Uterus (tissue), 3 donors: ENCODE measurements at regions not wholly inside any gene's neighbourhood (a gene's known extent, or its start where the extent isn't known, plus 50 kb on each side); places are given as distances from the start of the nearest gene placed in this dataset.

ENCODE experiments used
- DNase-seq, 2 donors: peaks; one replicate each; pipeline ENCODE4 v3.0.0-alpha.2; 2019 to 2020
- H3K27ac ChIP-seq, 2 donors: fragments of 200-600 bp; sonication (generic); 1 replicate in 1 of 2; 2 replicates in 1 of 2; pipeline ENCODE4 v1.5.1; 2016 to 2018
- H3K27me3 ChIP-seq, 2 donors: fragments of 200-600 bp; sonication (generic); one replicate each; pipeline ENCODE4 v1.5.1; 2018 to 2019; ENCODE audit warnings: control low read depth in 1 of 2
- H3K36me3 ChIP-seq, 2 donors: fragments of 200-600 bp; sonication (generic); one replicate each; pipeline ENCODE4 v1.5.1; 2019; ENCODE audit warnings: control low read depth in 1 of 2
- H3K4me1 ChIP-seq, 2 donors: fragments of 200-600 bp; sonication (generic); one replicate each; pipeline ENCODE4 v1.5.1; 2018 to 2019; ENCODE audit warnings: control low read depth in 1 of 2
- H3K4me3 ChIP-seq, 2 donors: fragments of 200-600 bp; sonication (generic); 1 replicate in 1 of 2; 2 replicates in 1 of 2; pipeline ENCODE4 v1.5.1; 2018 to 2019; ENCODE audit warnings: mild to moderate bottlenecking in 1 of 2
- H3K9me3 ChIP-seq, 2 donors: fragments of 200-600 bp; sonication (generic); one replicate each; pipeline ENCODE4 v1.5.1; 2019; ENCODE audit warnings: control low read depth in 1 of 2
- POLR2A ChIP-seq, 2 donors: fragments of 450-650 bp; IDR thresholded peaks; one replicate each; pipeline ENCODE4 v1.6.1; 2016; ENCODE audit warnings: antibody characterized with exemption in 2 of 2, mild to moderate bottlenecking in 1 of 2, moderate library complexity in 1 of 2
- intact Hi-C: fragments of 100-400 bp; cut with DNase I; formaldehyde crosslinking; loops from one replicate; pipeline ENCODE4 v1.15.1; 2023; ENCODE audit warnings: low total_unique reads
- TF ChIP-seq, protein P1 (sequence below), 4 experiments: fragments of 200-600 bp in 2 of 4; fragments of 450-650 bp in 2 of 4; sonication (generic) in 2 of 4; IDR thresholded peaks; one replicate each; pipeline ENCODE4 v1.5.1; 2016 to 2019; ENCODE audit warnings: antibody characterized with exemption in 4 of 4, mild to moderate bottlenecking in 2 of 4, moderate library complexity in 1 of 4
- donor health status: DM: yes; HTN: yes; CAD: no.

DNA sequence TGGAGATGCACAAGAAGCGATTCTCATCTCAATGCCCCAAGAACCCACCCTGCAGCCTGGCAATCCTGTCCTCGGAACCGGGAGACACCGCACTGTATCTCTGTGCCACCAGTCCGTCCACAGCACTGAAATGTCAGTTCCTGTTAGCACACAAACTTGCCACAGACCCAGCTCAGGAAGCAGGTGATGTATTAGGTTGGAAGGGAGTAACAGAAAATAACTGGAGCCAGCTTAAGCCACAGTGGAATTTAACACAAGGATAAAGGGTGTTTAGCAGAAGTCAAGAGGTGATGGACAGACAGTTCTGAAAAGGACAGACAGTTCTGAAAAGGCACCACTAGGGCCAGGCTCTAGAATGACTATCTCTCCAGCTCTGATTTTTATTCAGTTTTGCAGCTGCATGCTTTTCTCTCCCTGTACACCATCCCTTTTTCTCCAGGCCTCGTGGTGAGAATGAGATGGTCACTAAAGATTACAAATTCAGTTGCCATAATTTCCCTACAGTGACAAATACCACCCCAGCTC is 114.4 kb downstream of the ANKRD18B start:
- Histone ChIP-seq H3K4me3 (no peak overlapping the region), H3K27me3 (no peaks in the 10 kb centered on the region), H3K27ac (no peak overlapping the region), H3K36me3 (no peaks in the 10 kb centered on the region), H3K9me3 (no peaks in the 10 kb centered on the region), H3K4me1 (no peaks in the 10 kb centered on the region)
- no peak for TF ChIP-seq POLR2A (IDR thresholded peaks at IDR 0.05)
- TF ChIP-seq, protein P1, sequence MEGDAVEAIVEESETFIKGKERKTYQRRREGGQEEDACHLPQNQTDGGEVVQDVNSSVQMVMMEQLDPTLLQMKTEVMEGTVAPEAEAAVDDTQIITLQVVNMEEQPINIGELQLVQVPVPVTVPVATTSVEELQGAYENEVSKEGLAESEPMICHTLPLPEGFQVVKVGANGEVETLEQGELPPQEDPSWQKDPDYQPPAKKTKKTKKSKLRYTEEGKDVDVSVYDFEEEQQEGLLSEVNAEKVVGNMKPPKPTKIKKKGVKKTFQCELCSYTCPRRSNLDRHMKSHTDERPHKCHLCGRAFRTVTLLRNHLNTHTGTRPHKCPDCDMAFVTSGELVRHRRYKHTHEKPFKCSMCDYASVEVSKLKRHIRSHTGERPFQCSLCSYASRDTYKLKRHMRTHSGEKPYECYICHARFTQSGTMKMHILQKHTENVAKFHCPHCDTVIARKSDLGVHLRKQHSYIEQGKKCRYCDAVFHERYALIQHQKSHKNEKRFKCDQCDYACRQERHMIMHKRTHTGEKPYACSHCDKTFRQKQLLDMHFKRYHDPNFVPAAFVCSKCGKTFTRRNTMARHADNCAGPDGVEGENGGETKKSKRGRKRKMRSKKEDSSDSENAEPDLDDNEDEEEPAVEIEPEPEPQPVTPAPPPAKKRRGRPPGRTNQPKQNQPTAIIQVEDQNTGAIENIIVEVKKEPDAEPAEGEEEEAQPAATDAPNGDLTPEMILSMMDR (IDR thresholded peaks at IDR 0.05) = no peak
- DNase-seq = no peak
- intact Hi-C loops = no loop called here

DNA sequence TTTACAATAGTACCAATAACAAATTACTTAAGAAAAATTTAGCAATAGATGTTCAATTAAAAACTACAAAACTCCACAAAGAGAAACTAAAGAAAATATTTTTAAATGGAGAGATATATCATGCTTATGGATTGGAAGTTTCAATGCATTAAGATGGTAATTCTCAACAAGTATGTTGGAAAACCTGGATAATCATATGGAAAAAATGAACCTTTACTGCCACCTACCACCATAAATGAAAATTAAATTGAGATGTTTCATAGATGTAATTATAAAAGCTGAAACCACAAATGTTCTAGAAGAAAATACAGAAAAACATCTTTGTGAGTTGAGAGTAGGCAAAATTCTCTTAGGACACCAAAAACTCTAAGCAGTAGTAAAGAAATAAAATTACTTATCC is 121.7 kb downstream of the ANKRD18B start:
- Histone ChIP-seq H3K27me3 (no peaks in the 10 kb centered on the region), H3K4me3 (no peak overlapping the region), H3K9me3 (no peaks in the 10 kb centered on the region), H3K27ac (no peak overlapping the region), H3K4me1 (no peaks in the 10 kb centered on the region), H3K36me3 (no peaks in the 10 kb centered on the region)
- TF ChIP-seq, protein P1 (IDR thresholded peaks at IDR 0.05) = no peak
- no peak for TF ChIP-seq POLR2A (IDR thresholded peaks at IDR 0.05)
- intact Hi-C loops = no loop called here
- no peak for DNase-seq

DNA sequence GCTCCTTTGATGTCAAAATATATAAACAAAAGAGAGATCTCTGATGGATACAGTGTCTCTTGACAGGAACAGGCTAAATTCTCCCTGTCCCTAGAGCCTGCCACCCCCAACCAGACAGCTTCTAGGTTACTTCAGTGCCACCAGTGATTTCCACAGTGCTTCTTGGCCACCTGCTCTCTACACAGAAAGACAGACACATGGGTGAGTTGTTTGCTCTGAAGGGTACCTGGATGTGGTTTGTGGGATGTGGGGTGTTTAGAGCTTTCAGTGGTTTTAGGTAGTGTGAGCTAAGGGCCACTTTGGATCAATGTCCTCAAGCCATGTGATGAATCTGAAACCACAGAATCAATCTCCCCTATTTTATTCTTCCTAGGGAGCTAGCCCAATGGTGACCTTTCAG is 125.4 kb downstream of the ANKRD18B start:
- Histone ChIP-seq H3K36me3 (no peaks in the 10 kb centered on the region), H3K27ac (no peak overlapping the region), H3K4me3 (no peak overlapping the region), H3K27me3 (no peaks in the 10 kb centered on the region), H3K9me3 (no peaks in the 10 kb centered on the region), H3K4me1 (no peaks in the 10 kb centered on the region)
- no peak for DNase-seq
- intact Hi-C loops = no loop called here
- TF ChIP-seq, protein P1 (IDR thresholded peaks at IDR 0.05) = no peak
- TF ChIP-seq POLR2A (IDR thresholded peaks at IDR 0.05) = no peak

- Histone ChIP-seq H3K27ac (no peak overlapping the region), H3K4me3 (no peak overlapping the region), H3K9me3 (no peaks in the 10 kb centered on the region), H3K4me1 (no peaks in the 10 kb centered on the region), H3K27me3 (no peaks in the 10 kb centered on the region), H3K36me3 (no peaks in the 10 kb centered on the region)
- no peak for DNase-seq
- TF ChIP-seq, protein P1 (IDR thresholded peaks at IDR 0.05) = no peak
- no peak for TF ChIP-seq POLR2A (IDR thresholded peaks at IDR 0.05)
- intact Hi-C loops = no loop called here
These were observed 127.1 kb downstream of the ANKRD18B start for GRCh38 chr9:33651125-33651524.

DNA sequence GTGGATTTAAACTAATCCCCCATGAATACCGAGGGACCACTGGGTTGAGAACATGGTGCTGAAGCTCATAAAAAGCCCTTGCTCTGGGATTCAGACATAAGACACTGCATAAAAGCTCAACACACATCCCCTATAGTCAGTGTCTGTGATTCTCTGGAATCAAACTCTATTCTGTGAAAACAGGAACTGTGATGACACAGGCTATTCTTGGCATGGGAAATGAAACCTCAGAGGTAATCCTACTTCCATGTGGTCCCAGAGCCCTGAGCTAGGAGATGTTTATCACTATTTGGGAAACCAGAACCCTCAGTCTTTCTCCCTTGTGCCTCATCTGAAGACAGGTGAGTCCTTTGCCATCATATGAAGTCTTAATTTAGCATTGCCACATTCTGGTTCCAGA is 135.4 kb upstream of the PRSS3 start:
- TF ChIP-seq, protein P1 (IDR thresholded peaks at IDR 0.05) = no peak
- no peak for TF ChIP-seq POLR2A (IDR thresholded peaks at IDR 0.05)
- H3K4me1 ChIP-seq = no peaks in the 10 kb centered on the region
- no peaks in the 10 kb centered on the region for H3K27me3 ChIP-seq
- H3K36me3 ChIP-seq = no peaks in the 10 kb centered on the region
- DNase-seq = no peak
- H3K9me3 ChIP-seq = no peaks in the 10 kb centered on the region
- intact Hi-C loops = no loop called here
- H3K4me3 ChIP-seq = no peak overlapping the region
- H3K27ac ChIP-seq = no peak overlapping the region
